NT2/D1 (cell line): ENCODE measurements at regions not wholly inside any gene's neighbourhood (a gene's known extent, or its start where the extent isn't known, plus 50 kb on each side); places are given as distances from the start of the nearest gene placed in this dataset.

Experiments used
- YY1 ChIP-seq: IDR thresholded peaks from 2 replicates; pipeline ENCODE4 v1.6.1; 2011; ENCODE audit not compliant: insufficient read length, insufficient read depth
- ZNF274 ChIP-seq: IDR thresholded peaks from 2 replicates; pipeline ENCODE4 v1.6.1; 2011; ENCODE audit warnings: mild to moderate bottlenecking, low read depth, low read length

GRCh38 chr17:79434215-79434614 is 176.6 kb downstream of the RBFOX3 start:
- no peak for TF ChIP-seq ZNF274
- TF ChIP-seq YY1, result no peak
